ENCODE measurements at regions not wholly inside any gene's neighbourhood (a gene's known extent, or its start where the extent isn't known, plus 50 kb on each side); places are given as distances from the start of the nearest gene placed in this dataset.

DNA sequence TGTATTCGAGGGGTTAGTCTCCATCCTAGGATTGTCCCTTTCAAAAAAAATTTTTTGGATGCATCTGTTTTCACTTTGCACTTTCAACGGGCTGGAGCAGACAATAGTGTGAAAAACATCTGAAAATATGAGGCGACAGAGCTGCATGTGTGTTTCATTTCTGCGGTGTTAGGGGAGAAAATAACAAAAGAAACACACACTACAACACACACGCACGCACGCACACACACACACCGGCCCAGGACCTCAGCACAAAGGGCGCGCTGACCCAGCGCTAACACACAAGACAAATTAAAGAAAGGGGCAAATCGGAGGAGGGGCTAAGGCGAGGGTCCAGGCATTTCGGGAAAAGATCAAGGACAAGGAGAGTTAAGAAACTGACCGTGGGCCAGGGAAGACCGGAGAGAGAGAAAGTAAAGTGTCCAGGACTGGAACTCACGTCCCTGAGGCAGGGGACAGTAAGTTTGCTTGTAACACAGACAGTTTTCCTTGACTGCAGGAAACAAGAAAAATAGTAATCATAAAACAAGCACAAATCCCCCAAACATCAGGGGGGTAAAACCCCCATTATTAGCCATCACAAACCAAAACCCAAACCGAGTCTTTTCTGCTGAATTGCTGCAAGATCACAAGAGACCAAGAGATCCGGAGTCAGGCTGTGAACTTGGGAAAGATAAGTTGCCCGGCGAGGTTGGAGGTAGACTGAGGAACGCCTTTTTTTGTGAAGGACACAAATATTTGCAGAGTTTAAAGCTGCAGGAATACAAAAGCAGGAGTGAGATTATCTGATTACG, 302.1 kb downstream of the PARP8 start (continued):
- TF ChIP-seq, protein P1, sequence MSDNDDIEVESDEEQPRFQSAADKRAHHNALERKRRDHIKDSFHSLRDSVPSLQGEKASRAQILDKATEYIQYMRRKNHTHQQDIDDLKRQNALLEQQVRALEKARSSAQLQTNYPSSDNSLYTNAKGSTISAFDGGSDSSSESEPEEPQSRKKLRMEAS (IDR thresholded peaks at IDR 0.05): no peak
- TF ChIP-seq POLR2AphosphoS5 (IDR thresholded peaks at IDR 0.05; ENCODE audit: low read depth, low read length): no peak
- no peak for TF ChIP-seq YY1 (IDR thresholded peaks at IDR 0.05; ENCODE audit: low read depth, low read length)
- TF ChIP-seq SP1 (IDR thresholded peaks at IDR 0.05; ENCODE audit: low read depth, low read length): no peak
- no peak for TF ChIP-seq EP300 (IDR thresholded peaks at IDR 0.05; ENCODE audit: borderline replicate concordance in 1 of 2, low read depth in 2 of 2, low read length in 2 of 2)
- TF ChIP-seq TAF7 (optimal IDR thresholded peaks at IDR 0.05; ENCODE audit: borderline replicate concordance, low read depth, low read length): no peak
- TF ChIP-seq TAF1 (IDR thresholded peaks at IDR 0.05; ENCODE audit: low read depth, low read length): no peak
- no peak for TF ChIP-seq CBX5 (IDR thresholded peaks at IDR 0.05; ENCODE audit: low read depth, low read length)
- TF ChIP-seq, protein P2, sequence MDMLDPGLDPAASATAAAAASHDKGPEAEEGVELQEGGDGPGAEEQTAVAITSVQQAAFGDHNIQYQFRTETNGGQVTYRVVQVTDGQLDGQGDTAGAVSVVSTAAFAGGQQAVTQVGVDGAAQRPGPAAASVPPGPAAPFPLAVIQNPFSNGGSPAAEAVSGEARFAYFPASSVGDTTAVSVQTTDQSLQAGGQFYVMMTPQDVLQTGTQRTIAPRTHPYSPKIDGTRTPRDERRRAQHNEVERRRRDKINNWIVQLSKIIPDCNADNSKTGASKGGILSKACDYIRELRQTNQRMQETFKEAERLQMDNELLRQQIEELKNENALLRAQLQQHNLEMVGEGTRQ (IDR thresholded peaks at IDR 0.05; ENCODE audit: low read length): no peak
- TF ChIP-seq KDM1A (IDR thresholded peaks at IDR 0.05; ENCODE audit: borderline replicate concordance, low read length): no peak
- TF ChIP-seq TCF12 (IDR thresholded peaks at IDR 0.05; ENCODE audit: low read depth, low read length): 0 out of 2 replicates have a peak, but pooled peaks have one; percentile 5
- no peak for TF ChIP-seq CHD1 (IDR thresholded peaks at IDR 0.05; ENCODE audit: low read depth, low read length)
- TF ChIP-seq SUZ12 (IDR thresholded peaks at IDR 0.05; ENCODE audit: low read length): peak; percentile 44
- TF ChIP-seq JUN (IDR thresholded peaks at IDR 0.05; ENCODE audit: low read depth, low read length): no peak
- no peak for TF ChIP-seq SRF (IDR thresholded peaks at IDR 0.05; ENCODE audit: low read depth, low read length)

All from H1 (cell line).